ENCODE measurements at regions not wholly inside any gene's neighbourhood (a gene's known extent, or its start where the extent isn't known, plus 50 kb on each side); places are given as distances from the start of the nearest gene placed in this dataset.
"Not testable (repeated sequence)": the region's sequence is repeated elsewhere in the genome, so short reads cannot be mapped to it uniquely, and the experiment has no call there.

DNA sequence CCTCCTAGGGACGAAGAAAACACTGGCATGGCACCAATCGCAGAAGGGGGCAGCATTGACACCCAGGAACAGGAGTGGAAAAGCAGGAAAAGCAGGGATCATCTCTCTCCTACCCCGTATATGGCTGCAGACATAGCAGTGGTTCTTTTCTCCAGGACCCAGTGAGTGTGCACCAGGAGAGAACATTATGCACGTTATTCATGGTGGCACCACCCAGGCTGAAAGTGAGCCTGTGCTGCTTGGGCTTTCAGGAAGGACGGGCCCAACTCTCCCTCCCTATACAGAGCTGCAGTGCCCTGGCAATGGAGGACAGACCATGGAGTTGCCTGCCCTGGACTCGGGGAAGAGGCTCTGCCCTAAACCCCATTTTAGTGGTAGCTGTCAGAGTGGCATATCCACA is 69.0 kb upstream of the FCGR1A start:
- H3K4me1 ChIP-seq; DNase-seq; H3K4me3 ChIP-seq; H3K9me3 ChIP-seq (replicated peaks); H3K36me3 ChIP-seq; intact Hi-C loops (cut with micrococcal nuclease); H3K27me3 ChIP-seq (ENCODE audit: low read depth); H3K27ac ChIP-seq (replicated peaks): not testable (repeated sequence)

- H3K27ac ChIP-seq (replicated peaks); H3K27me3 ChIP-seq (ENCODE audit: low read depth); H3K9me3 ChIP-seq (replicated peaks); H3K4me3 ChIP-seq; H3K36me3 ChIP-seq; intact Hi-C loops (cut with micrococcal nuclease); H3K4me1 ChIP-seq; DNase-seq: not testable (repeated sequence)
These were observed 68.5 kb upstream of the FCGR1A start for GRCh38 chr1:149713952-149714351.

DNA sequence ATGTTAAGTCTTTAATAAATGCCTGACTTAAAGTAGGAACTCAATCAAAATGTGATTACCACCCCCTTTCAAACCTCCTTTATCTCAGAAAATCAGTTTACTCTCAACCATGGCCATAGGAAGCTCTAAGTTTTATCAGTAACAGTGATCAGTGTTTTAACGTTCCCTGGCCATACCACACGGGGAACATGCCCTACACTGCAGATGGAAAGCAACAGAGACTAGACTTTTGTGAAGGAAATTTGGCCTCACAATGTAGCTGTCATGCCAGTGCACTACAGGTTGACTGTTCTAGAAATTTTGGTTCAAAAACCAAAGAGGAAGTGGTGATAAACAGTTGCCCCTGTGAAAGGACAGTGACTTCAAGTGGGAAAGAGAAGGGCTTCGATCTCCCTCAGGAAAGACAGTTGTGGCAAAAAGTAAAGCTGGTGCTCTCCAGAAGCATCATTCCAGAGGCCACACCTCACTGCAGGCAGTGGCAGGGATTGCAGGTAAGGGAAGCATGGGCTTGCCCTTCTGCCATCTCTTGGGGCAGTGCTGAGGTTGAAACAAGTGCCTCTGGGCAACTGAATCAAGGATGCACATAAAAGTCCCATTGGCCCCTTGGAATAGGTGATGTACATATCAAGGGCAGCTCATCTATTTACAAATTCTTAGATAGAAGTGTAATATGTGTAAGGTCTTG is 57.7 kb upstream of the FCGR1A start:
- intact Hi-C loops (cut with micrococcal nuclease); DNase-seq; H3K4me1 ChIP-seq; H3K27ac ChIP-seq (replicated peaks); H3K27me3 ChIP-seq (ENCODE audit: low read depth); H3K4me3 ChIP-seq; H3K9me3 ChIP-seq (replicated peaks); H3K36me3 ChIP-seq: not testable (repeated sequence)

DNA sequence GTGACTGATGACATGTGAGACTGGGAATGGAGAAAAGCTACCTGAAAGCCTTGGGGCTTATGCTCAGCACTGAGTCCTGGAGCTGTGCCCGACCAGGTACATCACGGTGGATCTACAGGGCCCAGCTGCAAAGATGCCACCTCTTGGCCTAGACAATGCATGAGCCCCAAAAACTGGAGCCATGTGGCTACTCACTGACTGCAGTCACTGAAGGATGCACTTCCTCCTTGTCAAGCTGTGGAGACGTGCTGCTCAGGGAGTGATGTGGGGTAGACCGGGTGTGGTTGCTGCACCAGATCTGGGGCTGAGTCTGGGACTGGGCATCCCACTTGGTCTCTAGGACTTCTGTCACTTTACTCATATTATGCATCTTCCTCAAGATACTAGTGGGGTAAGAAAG is 55.8 kb upstream of the FCGR1A start:
- DNase-seq; H3K36me3 ChIP-seq; H3K9me3 ChIP-seq (replicated peaks); intact Hi-C loops (cut with micrococcal nuclease); H3K4me3 ChIP-seq; H3K27ac ChIP-seq (replicated peaks); H3K4me1 ChIP-seq; H3K27me3 ChIP-seq (ENCODE audit: low read depth): not testable (repeated sequence)

DNA sequence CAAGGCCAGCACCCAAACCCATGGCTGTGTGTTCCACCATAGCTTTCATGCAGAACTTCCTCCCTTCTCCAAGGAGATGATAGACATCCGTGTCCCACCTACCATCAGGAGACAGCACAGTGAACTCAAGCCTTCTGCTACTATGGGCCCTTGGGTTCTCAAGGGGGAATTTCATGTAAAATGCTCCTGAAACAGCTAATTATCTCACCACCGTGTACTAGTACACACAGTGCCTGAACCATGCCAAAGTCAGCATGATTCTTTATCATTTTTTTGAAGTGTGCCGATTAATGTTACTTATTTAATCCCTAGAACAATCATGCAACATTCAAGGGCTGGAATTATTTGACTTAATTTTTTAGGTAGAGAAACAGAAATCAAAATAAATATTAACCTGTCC is 53.9 kb upstream of the FCGR1A start:
- intact Hi-C loops (cut with micrococcal nuclease); H3K9me3 ChIP-seq (replicated peaks); H3K4me1 ChIP-seq; H3K27ac ChIP-seq (replicated peaks); H3K27me3 ChIP-seq (ENCODE audit: low read depth); H3K4me3 ChIP-seq; DNase-seq; H3K36me3 ChIP-seq: not testable (repeated sequence)
